MCF 10A (cell line): ENCODE measurements at regions not wholly inside any gene's neighbourhood (a gene's known extent, or its start where the extent isn't known, plus 50 kb on each side); places are given as distances from the start of the nearest gene placed in this dataset.

Experiments used
- BruUV-seq: library from RNA; stranded (reverse); fragments of 400-500 nt; replicated peaks from 2 replicates; lab custom pipeline; 2021; lab: Mats Ljungman, UMichigan
- CTCF ChIA-PET: fragments of 300-600 bp; sonication (Branson Sonifier 250); formaldehyde crosslinking; extraction: SDS; loops from one replicate; lab custom pipeline; 2021; ENCODE audit warnings: antibody characterized with exemption, inconsistent platforms; lab: Yijun Ruan, JAX
- POLR2A ChIA-PET: fragments of 300-600, 350-650 bp; sonication (Branson Sonifier 250); formaldehyde crosslinking; extraction: SDS; loops from one replicate; lab custom pipeline; 2020; ENCODE audit warnings: antibody characterized with exemption, inconsistent platforms; lab: Yijun Ruan, JAX
- DNase-seq: peaks from one replicate; pipeline ENCODE4 v3.0.0-alpha.2; 2018; ENCODE audit not compliant: unreplicated experiment
- H3K27ac Mint-ChIP-seq: one replicate; pipeline ENCODE4 v1.8.0; 2022; ENCODE audit warnings: mild to moderate bottlenecking, low read depth, mixed read lengths; ENCODE audit not compliant: unreplicated experiment
- H3K27me3 Mint-ChIP-seq: one replicate; pipeline ENCODE4 v1.8.0; 2022; ENCODE audit warnings: mixed read lengths; ENCODE audit not compliant: insufficient read depth, unreplicated experiment
- H3K36me3 Mint-ChIP-seq: one replicate; pipeline ENCODE4 v1.8.0; 2022; ENCODE audit warnings: mild to moderate bottlenecking, moderate library complexity, mixed read lengths; ENCODE audit not compliant: insufficient read depth, unreplicated experiment
- H3K4me1 Mint-ChIP-seq: one replicate; pipeline ENCODE4 v1.8.0; 2022; ENCODE audit warnings: mixed read lengths; ENCODE audit not compliant: insufficient read depth, unreplicated experiment
- H3K4me3 Mint-ChIP-seq: one replicate; pipeline ENCODE4 v1.8.0; 2022; ENCODE audit warnings: mild to moderate bottlenecking, moderate library complexity, mixed read lengths; ENCODE audit not compliant: unreplicated experiment
- H3K9me3 Mint-ChIP-seq: one replicate; pipeline ENCODE4 v1.8.0; 2022; ENCODE audit warnings: mixed read lengths; ENCODE audit not compliant: unreplicated experiment
- intact Hi-C: fragments of 100-400 bp; cut with micrococcal nuclease; formaldehyde crosslinking; loops from 2 replicates; pipeline ENCODE4 v1.14.1; 2022
- TF ChIP-seq, protein P1 (sequence below): fragments of 200-600 bp; IDR thresholded peaks from one replicate; pipeline ENCODE4 v1.8.0; 2022; ENCODE audit warnings: antibody characterized with exemption, mild to moderate bottlenecking; ENCODE audit not compliant: unreplicated experiment

- DNase-seq, result no peak
- POLR2A ChIA-PET, result no interaction called here
- Mint-ChIP-seq H3K4me3 (no peak overlapping the region), H3K9me3 (no peaks in the 10 kb centered on the region), H3K36me3 (no peaks in the 10 kb centered on the region), H3K27ac (no peak overlapping the region), H3K4me1 (no peaks in the 10 kb centered on the region), H3K27me3 (peaks cover 11% of the 10 kb centered on the region)
- no TSS peak for BruUV-seq
- TF ChIP-seq, protein P1, sequence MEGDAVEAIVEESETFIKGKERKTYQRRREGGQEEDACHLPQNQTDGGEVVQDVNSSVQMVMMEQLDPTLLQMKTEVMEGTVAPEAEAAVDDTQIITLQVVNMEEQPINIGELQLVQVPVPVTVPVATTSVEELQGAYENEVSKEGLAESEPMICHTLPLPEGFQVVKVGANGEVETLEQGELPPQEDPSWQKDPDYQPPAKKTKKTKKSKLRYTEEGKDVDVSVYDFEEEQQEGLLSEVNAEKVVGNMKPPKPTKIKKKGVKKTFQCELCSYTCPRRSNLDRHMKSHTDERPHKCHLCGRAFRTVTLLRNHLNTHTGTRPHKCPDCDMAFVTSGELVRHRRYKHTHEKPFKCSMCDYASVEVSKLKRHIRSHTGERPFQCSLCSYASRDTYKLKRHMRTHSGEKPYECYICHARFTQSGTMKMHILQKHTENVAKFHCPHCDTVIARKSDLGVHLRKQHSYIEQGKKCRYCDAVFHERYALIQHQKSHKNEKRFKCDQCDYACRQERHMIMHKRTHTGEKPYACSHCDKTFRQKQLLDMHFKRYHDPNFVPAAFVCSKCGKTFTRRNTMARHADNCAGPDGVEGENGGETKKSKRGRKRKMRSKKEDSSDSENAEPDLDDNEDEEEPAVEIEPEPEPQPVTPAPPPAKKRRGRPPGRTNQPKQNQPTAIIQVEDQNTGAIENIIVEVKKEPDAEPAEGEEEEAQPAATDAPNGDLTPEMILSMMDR, result no peak
- CTCF ChIA-PET, result no interaction called here
- intact Hi-C loops, result no loop called here
Measured at GRCh38 chr12:112573141-112573540, 154.4 kb downstream of the PTPN11 start.

DNA sequence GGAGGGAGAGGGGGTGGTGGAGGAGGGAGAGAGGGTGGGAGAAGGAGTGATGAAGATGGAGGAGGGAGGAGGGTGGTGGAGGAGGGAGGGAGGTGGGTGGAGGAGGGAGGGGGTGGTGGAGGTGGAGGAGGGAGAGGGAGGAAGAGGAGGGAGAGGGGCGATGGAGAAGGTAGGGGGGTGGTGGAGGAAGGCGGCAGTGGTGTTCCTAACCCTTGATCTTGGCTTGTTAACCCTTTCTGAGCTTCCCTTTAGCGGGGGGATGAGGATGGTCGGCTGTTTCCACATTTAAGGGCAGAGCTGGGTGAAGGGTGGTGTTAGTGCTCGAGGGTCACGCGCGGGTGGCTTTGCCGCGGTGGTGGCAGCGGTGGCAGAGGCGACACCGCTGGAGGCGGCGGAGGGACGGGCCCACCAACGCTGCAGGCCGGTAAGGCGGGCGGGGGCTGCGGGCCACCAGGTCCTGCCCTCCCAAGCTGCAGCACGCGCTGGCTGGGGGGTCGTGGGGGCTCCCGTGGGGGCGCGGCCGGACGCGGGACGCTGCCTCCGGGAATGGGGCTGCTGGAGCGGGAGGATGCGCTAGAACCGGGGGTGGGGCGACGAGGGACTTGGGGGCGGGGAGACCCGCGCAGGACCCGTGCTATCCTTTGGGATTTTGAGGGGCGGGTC lies 156.3 kb downstream of the PTPN11 start:
- BruUV-seq, result no TSS peak
- POLR2A ChIA-PET, result no interaction called here
- TF ChIP-seq, protein P1, result no peak
- Mint-ChIP-seq H3K27me3 (peaks cover 28% of the 10 kb centered on the region), H3K36me3 (no peaks in the 10 kb centered on the region), H3K27ac (no peak overlapping the region), H3K4me3 (no peak overlapping the region), H3K4me1 (no peaks in the 10 kb centered on the region), H3K9me3 (no peaks in the 10 kb centered on the region)
- CTCF ChIA-PET, result no interaction called here
- no peak for DNase-seq
- intact Hi-C loops, result no loop called here

DNA sequence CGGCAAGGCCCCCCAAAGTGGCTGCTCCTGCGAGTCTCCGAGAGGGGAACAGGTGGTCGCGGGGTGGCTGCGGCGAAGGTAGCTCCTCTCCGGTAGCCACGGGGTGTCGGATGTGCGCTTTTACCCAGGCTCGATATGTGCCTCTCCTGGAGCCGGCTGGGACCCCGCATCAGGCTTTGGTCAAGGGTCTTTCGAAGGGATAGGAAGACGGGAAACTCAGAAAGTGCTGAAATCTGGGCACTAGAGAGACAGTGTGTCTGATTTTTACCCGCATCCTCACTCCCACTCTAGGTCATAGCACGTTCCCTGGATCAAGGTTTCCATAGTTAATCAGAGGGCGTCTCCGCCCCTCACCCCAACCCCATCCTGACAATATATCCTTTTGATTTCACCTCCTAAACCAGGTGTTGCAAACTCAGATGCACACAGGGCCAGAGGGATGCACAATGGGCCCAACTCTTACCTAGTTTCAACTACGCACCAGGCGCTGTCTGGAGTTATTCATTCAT lies 156.9 kb downstream of the PTPN11 start:
- no peak overlapping the region for H3K27ac Mint-ChIP-seq
- intact Hi-C loops, result no loop called here

More for the DNA sequence above, 156.9 kb downstream of the PTPN11 start:
- no peaks in the 10 kb centered on the region for H3K9me3 Mint-ChIP-seq
- POLR2A ChIA-PET, result no interaction called here
- BruUV-seq, result no TSS peak
- H3K27me3 Mint-ChIP-seq, result peaks cover 28% of the 10 kb centered on the region
- CTCF ChIA-PET, result no interaction called here
- H3K36me3 Mint-ChIP-seq, result no peaks in the 10 kb centered on the region
- TF ChIP-seq, protein P1, result no peak
- no peak overlapping the region for H3K4me3 Mint-ChIP-seq
- DNase-seq, result no peak
- no peaks in the 10 kb centered on the region for H3K4me1 Mint-ChIP-seq
